HCT116 (cell line): ENCODE measurements at regions not wholly inside any gene's neighbourhood (a gene's known extent, or its start where the extent isn't known, plus 50 kb on each side); places are given as distances from the start of the nearest gene placed in this dataset.

Source experiments
- ATAC-seq: fragments of 200-7000 bp; cut with Tn5 transposase; 2 replicates; pipeline ENCODE4 v1.9.1; 2020; ENCODE audit warnings: mild to moderate bottlenecking, moderate library complexity
- BruUV-seq: library from RNA; stranded (reverse); fragments of 400-500 nt; replicated peaks from 2 replicates; lab custom pipeline; 2021; lab: Mats Ljungman, UMichigan
- CTCF ChIA-PET: fragments of 300-600 bp; sonication (Branson Sonifier 250); formaldehyde crosslinking; loops from one replicate; lab custom pipeline; 2021; ENCODE audit warnings: antibody characterized with exemption; lab: Charles Lee
- POLR2A ChIA-PET: fragments of 300-600, 350-600 bp; sonication (Branson Sonifier 250); formaldehyde crosslinking; loops from one replicate; lab custom pipeline; 2021; ENCODE audit warnings: antibody characterized with exemption; lab: Charles Lee
- RAD21 ChIA-PET, 2 experiments: fragments of 300-600 bp; sonication (Branson Sonifier 250); formaldehyde crosslinking; loops; one replicate each; lab custom pipeline; 2023; ENCODE audit warnings: low total read pairs in 2 of 2; ENCODE audit not compliant: uncharacterized antibody in 2 of 2, unreplicated experiment in 2 of 2, low non-redundant PET in 1 of 2; lab: Charles Lee
- DNase-seq: peaks from one replicate; pipeline ENCODE4 v3.0.0-alpha.2; 2010; ENCODE audit warnings: low read depth, low spot score
- H2AFZ ChIP-seq: fragments of 200-600 bp; shearing (Covaris generic), sonication (generic); 2 replicates; pipeline ENCODE4 v1.6.1; 2017; ENCODE audit warnings: low read depth, mixed run types, mixed read lengths, antibody characterized with exemption, low read length; ENCODE audit not compliant: poor library complexity, severe bottlenecking
- H3K27ac ChIP-seq: 2 replicates; pipeline ENCODE4 v1.5.1; 2012; ENCODE audit warnings: low read depth, low read length
- H3K27me3 ChIP-seq: fragments of 200-600 bp; sonication (generic); 2 replicates; pipeline ENCODE4 v1.6.1; 2016; ENCODE audit warnings: mixed run types, low read length, mixed read lengths; ENCODE audit not compliant: insufficient read depth
- H3K36me3 ChIP-seq, 2 experiments: fragments of 200-500 bp in 1 of 2; fragments of 200-600 bp in 1 of 2; sonication (Bioruptor generic) in 1 of 2; sonication (generic) in 1 of 2; 2 replicates each; pipeline versions ENCODE4 v1.5.1 to v1.6.1; 2014 to 2016; ENCODE audit warnings: low read length in 2 of 2, inconsistent platforms in 1 of 2, mixed read lengths in 1 of 2, mixed run types in 1 of 2; ENCODE audit not compliant: insufficient read depth in 2 of 2, control insufficient read depth in 1 of 2
- H3K4me1 ChIP-seq, 2 experiments: fragments of 200-600 bp in 1 of 2; sonication (generic) in 1 of 2; 2 replicates each; pipeline versions ENCODE4 v1.5.1 to v1.6.1; 2012 to 2017; ENCODE audit warnings: low read length in 2 of 2, inconsistent platforms in 1 of 2, mild to moderate bottlenecking in 1 of 2, mixed read lengths in 1 of 2, mixed run types in 1 of 2, moderate library complexity in 1 of 2; ENCODE audit not compliant: insufficient read depth in 2 of 2, control insufficient read depth in 1 of 2
- H3K4me2 ChIP-seq: fragments of 200-600 bp; sonication (generic); 2 replicates; pipeline ENCODE4 v1.6.1; 2017; ENCODE audit warnings: mixed run types, low read length, mixed read lengths
- H3K4me3 ChIP-seq, 2 experiments: fragments of 200-600 bp in 1 of 2; sonication (generic) in 1 of 2; replicated peaks in 1 of 2; 2 replicates each; pipeline ENCODE4 v1.5.1; 2011 to 2016; ENCODE audit warnings: low read length in 2 of 2, control low read depth in 1 of 2, low read depth in 1 of 2, mild to moderate bottlenecking in 1 of 2, mixed read lengths in 1 of 2, mixed run types in 1 of 2
- H3K79me2 ChIP-seq: fragments of 200-600 bp; sonication (generic); 2 replicates; pipeline ENCODE4 v1.6.1; 2017; ENCODE audit warnings: mild to moderate bottlenecking, mixed run types, low read length, moderate library complexity, mixed read lengths; ENCODE audit not compliant: insufficient read depth
- H3K9ac ChIP-seq: fragments of 200-600 bp; sonication (generic); 2 replicates; pipeline ENCODE4 v1.6.1; 2016; ENCODE audit warnings: low read length, mixed read lengths
- H3K9me2 ChIP-seq: fragments of 200-600 bp; sonication (generic), shearing (Covaris generic); 2 replicates; pipeline ENCODE4 v1.6.1; 2017; ENCODE audit warnings: mixed run types, mild to moderate bottlenecking, moderate library complexity; ENCODE audit not compliant: insufficient read depth
- H3K9me3 ChIP-seq, 2 experiments: fragments of 200-500 bp in 1 of 2; fragments of 200-600 bp in 1 of 2; sonication (Bioruptor generic) in 1 of 2; sonication (generic) in 1 of 2; 2 replicates each; pipeline ENCODE4 v1.6.1; 2014 to 2017; ENCODE audit warnings: low read length in 2 of 2, mixed read lengths in 2 of 2, inconsistent platforms in 1 of 2, low read depth in 1 of 2, mild to moderate bottlenecking in 1 of 2, mixed run types in 1 of 2, moderate library complexity in 1 of 2; ENCODE audit not compliant: control insufficient read depth in 1 of 2, insufficient read depth in 1 of 2
- H4K20me1 ChIP-seq: fragments of 200-600 bp; sonication (generic), shearing (Covaris generic); 2 replicates; pipeline ENCODE4 v1.6.1; 2017; ENCODE audit warnings: mixed run types, mild to moderate bottlenecking, moderate library complexity; ENCODE audit not compliant: insufficient read depth
- CEBPB ChIP-seq: IDR thresholded peaks from 2 replicates; pipeline ENCODE4 v1.6.1; 2012; ENCODE audit warnings: low read depth
- EZH2 ChIP-seq: fragments of 200-600 bp; sonication (generic); IDR thresholded peaks from 2 replicates; pipeline ENCODE4 v1.6.1; 2017; ENCODE audit warnings: antibody characterized with exemption, mixed run types
- FOSL1 ChIP-seq: IDR thresholded peaks from 2 replicates; pipeline ENCODE4 v1.6.1; 2012; ENCODE audit warnings: low read depth
- JUND ChIP-seq: IDR thresholded peaks from 2 replicates; pipeline ENCODE4 v1.6.1; 2012
- MAX ChIP-seq: IDR thresholded peaks from 2 replicates; pipeline ENCODE4 v1.6.1; 2012
- POLR2AphosphoS5 ChIP-seq: IDR thresholded peaks from 2 replicates; pipeline ENCODE4 v1.6.1; 2011; ENCODE audit warnings: mild to moderate bottlenecking, low read depth, low read length, moderate library complexity
- RAD21 ChIP-seq: IDR thresholded peaks from 2 replicates; pipeline ENCODE4 v1.6.1; 2012; ENCODE audit warnings: low read depth, mild to moderate bottlenecking
- SIN3A ChIP-seq: IDR thresholded peaks from 2 replicates; pipeline ENCODE4 v1.6.1; 2012; ENCODE audit warnings: low read depth
- SP1 ChIP-seq: IDR thresholded peaks from 2 replicates; pipeline ENCODE4 v1.6.1; 2012; ENCODE audit warnings: low read depth
- ZFX ChIP-seq: fragments of 450-650 bp; IDR thresholded peaks from 2 replicates; pipeline ENCODE4 v1.6.1; 2017
- intact Hi-C: fragments of 100-400 bp; cut with micrococcal nuclease; formaldehyde crosslinking; loops from 2 replicates; pipeline ENCODE4 v1.10.0; 2022
- TF ChIP-seq, protein P1 (sequence below): IDR thresholded peaks from 2 replicates; pipeline ENCODE4 v1.6.1; 2011; ENCODE audit warnings: mild to moderate bottlenecking, low read length, moderate library complexity; ENCODE audit not compliant: insufficient replicate concordance; ENCODE audit errors: extremely low read depth

- TF ChIP-seq POLR2AphosphoS5 (no peak), EZH2 (no peak), MAX (no peak), ZFX (no peak), SP1 (no peak), FOSL1 (no peak), RAD21 (no peak), SIN3A (no peak), CEBPB (no peak), JUND (no peak)
- TF ChIP-seq, protein P1, sequence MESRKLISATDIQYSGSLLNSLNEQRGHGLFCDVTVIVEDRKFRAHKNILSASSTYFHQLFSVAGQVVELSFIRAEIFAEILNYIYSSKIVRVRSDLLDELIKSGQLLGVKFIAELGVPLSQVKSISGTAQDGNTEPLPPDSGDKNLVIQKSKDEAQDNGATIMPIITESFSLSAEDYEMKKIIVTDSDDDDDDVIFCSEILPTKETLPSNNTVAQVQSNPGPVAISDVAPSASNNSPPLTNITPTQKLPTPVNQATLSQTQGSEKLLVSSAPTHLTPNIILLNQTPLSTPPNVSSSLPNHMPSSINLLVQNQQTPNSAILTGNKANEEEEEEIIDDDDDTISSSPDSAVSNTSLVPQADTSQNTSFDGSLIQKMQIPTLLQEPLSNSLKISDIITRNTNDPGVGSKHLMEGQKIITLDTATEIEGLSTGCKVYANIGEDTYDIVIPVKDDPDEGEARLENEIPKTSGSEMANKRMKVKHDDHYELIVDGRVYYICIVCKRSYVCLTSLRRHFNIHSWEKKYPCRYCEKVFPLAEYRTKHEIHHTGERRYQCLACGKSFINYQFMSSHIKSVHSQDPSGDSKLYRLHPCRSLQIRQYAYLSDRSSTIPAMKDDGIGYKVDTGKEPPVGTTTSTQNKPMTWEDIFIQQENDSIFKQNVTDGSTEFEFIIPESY = no peak
- Histone ChIP-seq H4K20me1 (no peaks in the 10 kb centered on the region), H3K79me2 (no peaks in the 10 kb centered on the region), H3K9ac (no peak overlapping the region), H3K9me3 (no peaks in the 10 kb centered on the region), H3K4me1 (peaks cover 14 to 32% of the 10 kb centered on the region in 2 experiments), H3K27ac (peak overlapping the region; percentile 40), H3K27me3 (no peaks in the 10 kb centered on the region), H3K4me2 (peak overlapping the region; percentile 62), H2AFZ (peak overlapping the region; percentile 11), H3K36me3 (no peaks in the 10 kb centered on the region), H3K9me2 (no peaks in the 10 kb centered on the region), H3K4me3 (peak overlapping the region in 1 of 2 experiments; percentile 35; a peak in 2 of 4 replicates)
- no peak for DNase-seq
- ChIA-PET POLR2A (no interaction called here), RAD21 (no interaction called here), CTCF (interaction anchor here (1.2 to 2.8 kb wide), 4 partner anchors 21 to 189 kb away, joined by 3 to 71 read pairs (median 5); no protein-coding TSS in a partner anchor)
- intact Hi-C loops = loop anchor here (2.0 kb wide), 1 partner anchor 189 kb away; no protein-coding TSS in a partner anchor
- BruUV-seq = no TSS peak
- no peak for ATAC-seq
Measured at GRCh38 chr6:109893606-109894005, 84.5 kb upstream of the GPR6 start.
